ENCODE measurements at regions not wholly inside any gene's neighbourhood (a gene's known extent, or its start where the extent isn't known, plus 50 kb on each side); places are given as distances from the start of the nearest gene placed in this dataset.

DNA sequence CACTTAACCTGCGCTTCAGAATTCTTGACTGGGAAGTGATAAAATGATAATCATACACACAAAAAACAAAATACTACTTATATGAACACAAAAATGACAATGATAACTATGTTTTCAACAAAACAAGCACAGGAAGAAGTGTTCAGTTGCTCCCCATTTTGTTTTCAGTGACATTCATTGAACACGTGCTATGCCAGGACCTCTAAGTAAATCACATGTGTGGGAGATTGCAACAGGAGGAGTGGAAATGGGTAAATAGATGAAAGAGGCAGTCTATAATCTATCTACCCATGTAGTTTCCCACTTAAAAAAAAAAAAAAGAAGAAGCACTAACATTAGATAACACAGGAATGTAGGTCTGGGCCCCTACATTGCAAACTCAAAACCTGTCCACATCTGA is 183.5 kb upstream of the HNRNPA3 start:
- no peak for DNase-seq (ENCODE audit: low spot score)
- TF ChIP-seq, protein P1, sequence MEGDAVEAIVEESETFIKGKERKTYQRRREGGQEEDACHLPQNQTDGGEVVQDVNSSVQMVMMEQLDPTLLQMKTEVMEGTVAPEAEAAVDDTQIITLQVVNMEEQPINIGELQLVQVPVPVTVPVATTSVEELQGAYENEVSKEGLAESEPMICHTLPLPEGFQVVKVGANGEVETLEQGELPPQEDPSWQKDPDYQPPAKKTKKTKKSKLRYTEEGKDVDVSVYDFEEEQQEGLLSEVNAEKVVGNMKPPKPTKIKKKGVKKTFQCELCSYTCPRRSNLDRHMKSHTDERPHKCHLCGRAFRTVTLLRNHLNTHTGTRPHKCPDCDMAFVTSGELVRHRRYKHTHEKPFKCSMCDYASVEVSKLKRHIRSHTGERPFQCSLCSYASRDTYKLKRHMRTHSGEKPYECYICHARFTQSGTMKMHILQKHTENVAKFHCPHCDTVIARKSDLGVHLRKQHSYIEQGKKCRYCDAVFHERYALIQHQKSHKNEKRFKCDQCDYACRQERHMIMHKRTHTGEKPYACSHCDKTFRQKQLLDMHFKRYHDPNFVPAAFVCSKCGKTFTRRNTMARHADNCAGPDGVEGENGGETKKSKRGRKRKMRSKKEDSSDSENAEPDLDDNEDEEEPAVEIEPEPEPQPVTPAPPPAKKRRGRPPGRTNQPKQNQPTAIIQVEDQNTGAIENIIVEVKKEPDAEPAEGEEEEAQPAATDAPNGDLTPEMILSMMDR (IDR thresholded peaks at IDR 0.05), result no peak
- Histone ChIP-seq H3K36me3 (no peaks in the 10 kb centered on the region), H3K4me3 (no peak overlapping the region), H3K27me3 (no peaks in the 10 kb centered on the region), H3K4me1 (no peaks in the 10 kb centered on the region), H3K27ac (no peak overlapping the region), H3K9me3 (no peaks in the 10 kb centered on the region)

DNA sequence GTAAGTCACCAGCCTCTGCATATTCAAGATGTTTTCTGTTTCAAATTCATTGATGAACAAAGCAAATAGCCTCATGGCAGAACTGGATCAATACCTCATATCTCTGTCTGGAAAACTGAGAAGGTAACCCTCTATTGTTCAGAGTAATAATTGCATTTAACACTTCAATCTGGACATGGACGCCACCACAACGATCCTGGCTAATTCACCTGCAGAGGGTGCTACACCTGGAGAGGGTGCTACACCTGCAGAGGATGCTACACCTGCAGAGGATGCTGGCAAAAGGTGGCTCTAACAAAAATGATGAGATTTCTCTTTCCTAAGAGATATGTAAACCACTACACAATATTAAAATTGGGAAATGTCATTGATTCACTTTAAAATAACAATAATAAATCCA is 183.1 kb upstream of the HNRNPA3 start:
- Histone ChIP-seq H3K4me3 (no peak overlapping the region), H3K9me3 (no peaks in the 10 kb centered on the region), H3K4me1 (no peaks in the 10 kb centered on the region), H3K27ac (no peak overlapping the region), H3K36me3 (no peaks in the 10 kb centered on the region), H3K27me3 (no peaks in the 10 kb centered on the region)
- TF ChIP-seq, protein P1 (IDR thresholded peaks at IDR 0.05), result no peak
- DNase-seq (ENCODE audit: low spot score), result no peak

DNA sequence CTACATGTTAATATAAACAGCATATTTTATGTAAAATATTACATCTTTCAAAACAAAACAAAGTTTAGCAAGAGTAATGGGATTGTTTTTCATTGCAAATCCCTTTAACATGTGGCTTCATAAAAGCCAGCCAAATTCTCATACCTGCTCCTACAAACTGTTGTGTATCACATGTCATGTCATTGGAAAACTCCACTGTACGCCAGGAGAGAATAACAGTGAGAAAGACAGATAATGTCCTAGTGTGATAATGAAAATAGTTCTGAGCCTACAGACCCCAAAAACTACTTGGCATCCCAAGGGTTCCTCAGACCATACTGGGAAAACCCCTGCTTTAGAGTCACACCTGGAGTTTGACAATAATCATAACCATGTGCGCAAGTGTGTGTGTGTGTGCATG is 182.7 kb upstream of the HNRNPA3 start:
- Histone ChIP-seq H3K9me3 (no peaks in the 10 kb centered on the region), H3K27ac (no peak overlapping the region), H3K4me1 (no peaks in the 10 kb centered on the region), H3K27me3 (no peaks in the 10 kb centered on the region), H3K36me3 (no peaks in the 10 kb centered on the region), H3K4me3 (no peak overlapping the region)
- TF ChIP-seq, protein P1 (IDR thresholded peaks at IDR 0.05), result no peak
- no peak for DNase-seq (ENCODE audit: low spot score)

DNA sequence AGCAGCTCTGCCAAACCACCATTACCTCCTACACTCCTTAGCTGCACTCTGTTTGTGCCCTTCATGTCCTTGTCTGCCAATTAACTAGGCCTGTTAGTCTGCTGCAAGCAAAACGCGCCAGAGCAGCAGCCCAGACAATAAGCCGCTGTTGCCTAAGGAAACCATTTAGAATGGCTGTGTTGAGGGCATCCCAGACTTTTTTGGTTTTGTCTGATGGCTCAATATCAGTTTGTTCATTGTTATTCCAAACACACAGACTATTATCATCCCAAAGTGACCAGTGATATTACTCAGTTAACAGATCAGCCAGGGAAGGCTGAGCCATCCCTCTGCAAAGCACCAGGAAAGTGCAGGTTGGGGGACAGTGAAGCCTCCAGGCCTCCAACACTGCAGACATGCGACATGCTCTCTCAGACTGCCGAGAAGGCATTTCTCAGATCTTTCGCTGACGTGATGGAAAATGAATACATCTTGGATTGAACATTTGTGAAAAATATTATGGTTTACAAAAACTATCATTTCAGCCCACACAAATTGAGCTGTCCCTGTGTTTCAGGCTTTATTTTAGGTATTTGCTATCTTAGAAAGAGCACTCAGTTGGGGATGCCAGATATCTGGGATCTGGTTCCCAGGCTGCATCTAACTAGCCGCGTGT is 182.0 kb upstream of the HNRNPA3 start:
- H3K9me3 ChIP-seq, result no peaks in the 10 kb centered on the region
- H3K27me3 ChIP-seq, result no peaks in the 10 kb centered on the region
- no peak overlapping the region for H3K27ac ChIP-seq
- no peak for DNase-seq (ENCODE audit: low spot score)
- H3K4me3 ChIP-seq, result no peak overlapping the region
- H3K36me3 ChIP-seq, result no peaks in the 10 kb centered on the region
- TF ChIP-seq, protein P1 (IDR thresholded peaks at IDR 0.05), result no peak
- no peaks in the 10 kb centered on the region for H3K4me1 ChIP-seq

DNA sequence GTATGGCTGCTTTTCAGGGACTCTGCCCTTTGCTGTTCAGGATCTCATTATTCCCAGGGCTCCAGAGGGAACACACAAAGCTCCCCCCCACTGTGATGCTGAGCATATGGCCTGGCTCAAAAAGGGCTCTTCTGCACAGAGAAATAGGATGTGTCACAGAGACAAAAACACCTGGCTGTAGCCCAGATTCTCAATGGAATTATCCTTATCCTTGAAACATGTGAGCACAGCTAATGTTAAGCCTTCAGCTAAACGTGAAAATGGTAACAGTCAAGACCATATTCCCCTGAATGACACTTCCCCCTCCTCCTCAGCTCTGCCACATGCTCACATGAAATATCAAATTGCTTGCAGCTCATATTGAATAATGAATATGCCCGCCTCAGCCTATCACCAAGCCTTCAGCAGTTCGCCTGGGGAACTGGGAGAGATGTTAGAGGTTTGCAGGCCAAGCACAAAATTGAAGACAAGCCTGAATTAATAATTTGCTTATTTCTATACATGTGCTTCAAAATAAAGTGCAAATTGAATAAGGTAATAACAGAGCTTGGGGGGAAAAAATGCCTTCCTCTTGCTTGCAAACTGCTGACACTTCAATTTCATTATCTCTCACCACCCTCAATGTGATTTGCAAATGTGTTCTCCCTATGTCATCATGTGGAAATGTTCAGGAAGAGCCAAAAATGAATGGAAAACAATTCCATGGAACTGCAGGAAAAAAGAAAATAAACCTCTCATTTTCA is 181.0 kb upstream of the HNRNPA3 start:
- TF ChIP-seq, protein P1 (IDR thresholded peaks at IDR 0.05), result no peak
- H3K4me3 ChIP-seq, result no peak overlapping the region
- no peaks in the 10 kb centered on the region for H3K9me3 ChIP-seq
- H3K27me3 ChIP-seq, result no peaks in the 10 kb centered on the region
- no peaks in the 10 kb centered on the region for H3K36me3 ChIP-seq
- no peaks in the 10 kb centered on the region for H3K4me1 ChIP-seq
- DNase-seq (ENCODE audit: low spot score), result no peak
- no peak overlapping the region for H3K27ac ChIP-seq
